Right atrium auricular region (tissue), 2 donors: ENCODE measurements at regions not wholly inside any gene's neighbourhood (a gene's known extent, or its start where the extent isn't known, plus 50 kb on each side); places are given as distances from the start of the nearest gene placed in this dataset.
"Not testable (repeated sequence)": the region's sequence is repeated elsewhere in the genome, so short reads cannot be mapped to it uniquely, and the experiment has no call there.

Experiments used
- DNase-seq: peaks from one replicate; pipeline ENCODE4 v3.0.0-alpha.2; 2019; ENCODE audit warnings: low spot score
- H3K27ac ChIP-seq, 2 donors: fragments of 200-600 bp; sonication (generic); 1 replicate in 1 of 2; 2 replicates in 1 of 2; pipeline ENCODE4 v1.5.1; 2016 to 2019
- H3K27me3 ChIP-seq, 2 donors: fragments of 200-600 bp; sonication (generic); one replicate each; pipeline versions ENCODE4 v1.5.1 to v1.6.0; 2017 to 2019
- H3K36me3 ChIP-seq: fragments of 200-600 bp; sonication (generic); one replicate; pipeline ENCODE4 v1.5.1; 2016
- H3K4me1 ChIP-seq, 2 donors: fragments of 200-600 bp; sonication (generic); one replicate each; pipeline versions ENCODE4 v1.5.1 to v1.6.0; 2017 to 2019
- H3K4me3 ChIP-seq, 2 donors: fragments of 200-600 bp; sonication (generic); 1 replicate in 1 of 2; 2 replicates in 1 of 2; pipeline ENCODE4 v1.5.1; 2017 to 2019; ENCODE audit warnings: mild to moderate bottlenecking in 1 of 2, moderate library complexity in 1 of 2
- H3K9me3 ChIP-seq, 2 donors: fragments of 200-600 bp; sonication (generic); one replicate each; pipeline ENCODE4 v1.5.1; 2019
- CTCF ChIP-seq, 2 donors: fragments of 200-600 bp; sonication (generic); IDR thresholded peaks; one replicate each; pipeline ENCODE4 v1.5.1; 2019; ENCODE audit warnings: antibody characterized with exemption in 2 of 2

GRCh38 chr1:189323091-189323490, 1154.6 kb downstream of the BRINP3 start:
- H3K4me3 ChIP-seq = no peak overlapping the region
- no peak for TF ChIP-seq CTCF (IDR thresholded peaks at IDR 0.05)
- H3K27ac ChIP-seq = no peak overlapping the region
- H3K4me1 ChIP-seq = no peaks in the 10 kb centered on the region
- no peaks in the 10 kb centered on the region for H3K27me3 ChIP-seq
- no peaks in the 10 kb centered on the region for H3K36me3 ChIP-seq
- no peak for DNase-seq
- no peaks in the 10 kb centered on the region for H3K9me3 ChIP-seq

- not testable (repeated sequence) for DNase-seq, H3K9me3 ChIP-seq, H3K27ac ChIP-seq, H3K4me3 ChIP-seq, H3K27me3 ChIP-seq, H3K36me3 ChIP-seq, H3K4me1 ChIP-seq
These were observed 1146.6 kb downstream of the BRINP3 start for GRCh38 chr1:189331071-189331470.

- Histone ChIP-seq H3K4me1 (no peaks in the 10 kb centered on the region), H3K9me3 (no peaks in the 10 kb centered on the region), H3K36me3 (no peaks in the 10 kb centered on the region), H3K27ac (no peak overlapping the region), H3K4me3 (no peak overlapping the region), H3K27me3 (no peaks in the 10 kb centered on the region)
- no peak for DNase-seq
- no peak for TF ChIP-seq CTCF (IDR thresholded peaks at IDR 0.05)
These were observed 1141.3 kb downstream of the BRINP3 start for GRCh38 chr1:189336115-189337100.

- Histone ChIP-seq H3K27me3 (no peaks in the 10 kb centered on the region), H3K4me3 (no peak overlapping the region), H3K27ac (no peak overlapping the region), H3K4me1 (no peaks in the 10 kb centered on the region), H3K9me3 (no peaks in the 10 kb centered on the region), H3K36me3 (no peaks in the 10 kb centered on the region)
- DNase-seq = no peak
- TF ChIP-seq CTCF (IDR thresholded peaks at IDR 0.05) = no peak
These were observed 1128.1 kb downstream of the BRINP3 start for GRCh38 chr1:189349607-189350006.

DNA sequence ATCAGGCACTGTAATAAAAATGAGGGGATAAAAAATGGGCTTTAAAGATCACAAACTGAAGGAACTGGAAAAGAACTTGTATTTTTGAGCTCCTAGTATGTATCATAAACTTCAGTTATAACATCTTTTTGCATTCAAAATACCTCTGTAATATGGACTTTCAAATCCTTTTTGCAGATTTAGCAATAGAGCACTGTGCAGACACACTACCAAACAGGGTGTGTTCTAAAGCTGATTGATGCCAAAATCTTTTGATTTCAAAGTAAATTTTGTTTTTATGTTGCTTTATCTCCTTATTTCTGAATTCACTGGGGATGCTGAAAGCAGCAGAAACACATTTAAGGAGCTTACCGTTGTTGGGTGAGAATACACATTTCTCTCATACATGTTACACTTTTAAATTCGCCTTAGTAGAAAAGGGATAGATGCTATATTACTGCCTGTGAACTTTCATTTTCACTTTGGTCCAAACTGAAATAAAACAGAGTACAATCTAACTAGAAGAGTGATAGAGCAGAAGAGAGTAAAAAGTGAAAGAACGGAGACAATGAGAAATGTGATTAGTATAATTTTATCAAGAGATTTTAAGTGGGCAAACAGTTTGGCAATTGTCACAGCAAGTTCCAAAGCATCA, 1126.6 kb downstream of the BRINP3 start:
- Histone ChIP-seq H3K27ac (no peak overlapping the region), H3K36me3 (no peaks in the 10 kb centered on the region), H3K9me3 (no peaks in the 10 kb centered on the region), H3K27me3 (no peaks in the 10 kb centered on the region), H3K4me3 (no peak overlapping the region), H3K4me1 (no peaks in the 10 kb centered on the region)
- no peak for TF ChIP-seq CTCF (IDR thresholded peaks at IDR 0.05)
- no peak for DNase-seq

GRCh38 chr1:189351960-189352359, 1125.7 kb downstream of the BRINP3 start:
- DNase-seq = no peak
- Histone ChIP-seq H3K27me3 (no peaks in the 10 kb centered on the region), H3K27ac (peak overlapping the region in 1 of 2 donors; percentile 20), H3K4me3 (no peak overlapping the region), H3K36me3 (no peaks in the 10 kb centered on the region), H3K4me1 (no peaks in the 10 kb centered on the region), H3K9me3 (no peaks in the 10 kb centered on the region)
- TF ChIP-seq CTCF (IDR thresholded peaks at IDR 0.05) = no peak
